ENCODE measurements at regions not wholly inside any gene's neighbourhood (a gene's known extent, or its start where the extent isn't known, plus 50 kb on each side); places are given as distances from the start of the nearest gene placed in this dataset.

DNA sequence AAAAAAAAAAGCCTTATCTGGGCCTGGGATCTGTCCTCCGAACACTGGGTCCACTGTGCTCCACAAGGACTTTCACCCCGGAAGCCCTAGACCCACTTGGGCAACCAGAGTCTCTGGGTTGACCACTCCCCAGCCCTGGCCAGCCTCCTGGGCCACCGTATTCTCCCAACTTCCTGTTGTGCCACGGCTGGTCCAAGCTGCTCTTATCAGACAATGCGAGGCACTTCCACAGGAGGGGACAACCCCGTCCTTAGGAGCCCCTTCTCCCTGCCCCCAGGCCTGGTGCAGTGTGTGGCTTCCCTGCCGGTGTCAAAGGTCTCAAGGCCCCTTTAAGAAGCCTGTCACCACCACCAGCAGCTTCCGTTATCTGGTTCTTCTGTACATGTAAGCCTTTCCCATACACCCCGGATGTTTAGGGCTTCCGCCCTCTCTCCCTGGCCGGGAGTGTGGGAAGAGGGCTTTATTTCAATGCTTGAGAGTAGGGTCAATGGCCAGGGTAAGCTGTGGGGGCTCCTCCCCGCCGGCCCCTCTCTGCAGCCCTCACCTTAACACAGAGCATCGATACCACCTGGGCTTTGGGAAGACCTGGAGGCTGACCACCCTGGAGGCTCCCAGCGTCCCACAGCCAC, 313.0 kb downstream of the SEC14L1 start (continued):
- TF ChIP-seq ZNF281 (CRISPR knock-in tag; IDR thresholded peaks at IDR 0.05; ENCODE audit: borderline replicate concordance), result peak; percentile 58; the same call in 1 of the 2 replicates
- TF ChIP-seq, protein P1, sequence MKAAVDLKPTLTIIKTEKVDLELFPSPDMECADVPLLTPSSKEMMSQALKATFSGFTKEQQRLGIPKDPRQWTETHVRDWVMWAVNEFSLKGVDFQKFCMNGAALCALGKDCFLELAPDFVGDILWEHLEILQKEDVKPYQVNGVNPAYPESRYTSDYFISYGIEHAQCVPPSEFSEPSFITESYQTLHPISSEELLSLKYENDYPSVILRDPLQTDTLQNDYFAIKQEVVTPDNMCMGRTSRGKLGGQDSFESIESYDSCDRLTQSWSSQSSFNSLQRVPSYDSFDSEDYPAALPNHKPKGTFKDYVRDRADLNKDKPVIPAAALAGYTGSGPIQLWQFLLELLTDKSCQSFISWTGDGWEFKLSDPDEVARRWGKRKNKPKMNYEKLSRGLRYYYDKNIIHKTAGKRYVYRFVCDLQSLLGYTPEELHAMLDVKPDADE (CRISPR knock-in tag; IDR thresholded peaks at IDR 0.05), result no peak
- 0 out of 2 replicates have a peak, but pooled peaks have one; percentile 52 for TF ChIP-seq KDM3A (CRISPR knock-in tag; IDR thresholded peaks at IDR 0.05; ENCODE audit: low read depth)
- peak; percentile 99 for TF ChIP-seq ELF3 (CRISPR knock-in tag; IDR thresholded peaks at IDR 0.05)
- TF ChIP-seq ZNF687 (CRISPR knock-in tag; IDR thresholded peaks at IDR 0.05), result peak; percentile 97
- TF ChIP-seq ZNF24 (IDR thresholded peaks at IDR 0.05), result no peak
- TF ChIP-seq CBFB (CRISPR knock-in tag; IDR thresholded peaks at IDR 0.05), result peak; percentile 66
- no peak for TF ChIP-seq PAF1 (CRISPR knock-in tag; IDR thresholded peaks at IDR 0.05)
- TF ChIP-seq ZNF496 (CRISPR knock-in tag; IDR thresholded peaks at IDR 0.05; ENCODE audit: insufficient replicate concordance), result no peak
- peak; percentile 75 for TF ChIP-seq SKIL (CRISPR knock-in tag; IDR thresholded peaks at IDR 0.05; ENCODE audit: borderline replicate concordance)
- TF ChIP-seq ZNF749 (CRISPR knock-in tag; IDR thresholded peaks at IDR 0.05; ENCODE audit: borderline replicate concordance), result no peak
- TF ChIP-seq NRL (CRISPR knock-in tag; IDR thresholded peaks at IDR 0.05; ENCODE audit: borderline replicate concordance), result peak; percentile 31; the same call in 1 of the 2 replicates
- TF ChIP-seq ZNF3 (CRISPR knock-in tag; IDR thresholded peaks at IDR 0.05), result no peak
- no peak for TF ChIP-seq ZNF367 (CRISPR knock-in tag; IDR thresholded peaks at IDR 0.05; ENCODE audit: borderline replicate concordance)
- TF ChIP-seq, protein P2, sequence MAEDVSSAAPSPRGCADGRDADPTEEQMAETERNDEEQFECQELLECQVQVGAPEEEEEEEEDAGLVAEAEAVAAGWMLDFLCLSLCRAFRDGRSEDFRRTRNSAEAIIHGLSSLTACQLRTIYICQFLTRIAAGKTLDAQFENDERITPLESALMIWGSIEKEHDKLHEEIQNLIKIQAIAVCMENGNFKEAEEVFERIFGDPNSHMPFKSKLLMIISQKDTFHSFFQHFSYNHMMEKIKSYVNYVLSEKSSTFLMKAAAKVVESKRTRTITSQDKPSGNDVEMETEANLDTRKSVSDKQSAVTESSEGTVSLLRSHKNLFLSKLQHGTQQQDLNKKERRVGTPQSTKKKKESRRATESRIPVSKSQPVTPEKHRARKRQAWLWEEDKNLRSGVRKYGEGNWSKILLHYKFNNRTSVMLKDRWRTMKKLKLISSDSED (CRISPR knock-in tag; IDR thresholded peaks at IDR 0.05), result no peak
- TF ChIP-seq ZNF33B (CRISPR knock-in tag; IDR thresholded peaks at IDR 0.05), result no peak
- TF ChIP-seq GFI1 (CRISPR knock-in tag; IDR thresholded peaks at IDR 0.05; ENCODE audit: borderline replicate concordance), result peak; percentile 86; the same call in 1 of the 2 replicates
- TF ChIP-seq HDAC6 (IDR thresholded peaks at IDR 0.05; ENCODE audit: low read depth, low read length), result no peak

Measured in HepG2 (cell line).